Right renal pelvis (tissue), 4 donors: ENCODE measurements at regions not wholly inside any gene's neighbourhood (a gene's known extent, or its start where the extent isn't known, plus 50 kb on each side); places are given as distances from the start of the nearest gene placed in this dataset.
"Not testable (repeated sequence)": the region's sequence is repeated elsewhere in the genome, so short reads cannot be mapped to it uniquely, and the experiment has no call there.

Experiments
- DNase-seq, 4 donors: peaks; one replicate each; pipeline ENCODE4 v3.0.0-alpha.2; 2013; ENCODE audit warnings: low read depth in 4 of 4, low spot score in 3 of 4, missing footprints in 1 of 4

GRCh38 chr14:47961634-47962033 is 286.2 kb upstream of the MDGA2 start:
- DNase-seq, result no peak

- no peak for DNase-seq
Measured at GRCh38 chr14:47959740-47960139, 284.3 kb upstream of the MDGA2 start.

GRCh38 chr14:47949006-47949405 is 273.6 kb upstream of the MDGA2 start:
- DNase-seq, result no peak

GRCh38 chr14:47935332-47935731 is 259.9 kb upstream of the MDGA2 start:
- DNase-seq, result no peak

- no peak for DNase-seq
Measured at GRCh38 chr14:47929334-47929733, 253.9 kb upstream of the MDGA2 start.

GRCh38 chr14:47921133-47921532 is 245.7 kb upstream of the MDGA2 start:
- no peak for DNase-seq

GRCh38 chr14:47919997-47920396 is 244.6 kb upstream of the MDGA2 start:
- DNase-seq, result no peak

GRCh38 chr14:47919334-47919846 is 244.0 kb upstream of the MDGA2 start:
- DNase-seq, result no peak

- DNase-seq, result peak in 3 of 4 donors; percentile 7 to 28 (median 27)
Measured at GRCh38 chr14:47917344-47917954, 242.0 kb upstream of the MDGA2 start.

DNA sequence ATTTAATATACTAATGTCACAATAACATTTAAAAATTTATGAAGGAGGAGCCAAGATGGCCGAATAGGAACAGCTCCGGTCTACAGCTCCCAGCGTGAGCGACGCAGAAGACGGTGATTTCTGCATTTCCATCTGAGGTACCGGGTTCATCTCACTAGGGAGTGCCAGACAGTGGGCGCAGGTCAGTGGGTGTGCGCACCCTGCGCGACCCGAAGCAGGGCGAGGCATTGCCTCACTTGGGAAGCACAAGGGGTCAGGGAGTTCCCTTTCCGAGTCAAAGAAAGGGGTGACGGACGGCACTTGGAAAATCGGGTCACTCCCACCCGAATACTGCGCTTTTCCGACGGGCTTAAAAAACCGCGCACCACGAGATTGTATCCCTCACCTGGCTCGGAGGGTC is 225.7 kb upstream of the MDGA2 start:
- not testable (repeated sequence) for DNase-seq

- no peak for DNase-seq
Measured at GRCh38 chr14:47899685-47900084, 224.3 kb upstream of the MDGA2 start.

GRCh38 chr14:47874350-47874749 is 198.9 kb upstream of the MDGA2 start:
- DNase-seq, result no peak

GRCh38 chr14:47872588-47872987 is 197.2 kb upstream of the MDGA2 start:
- DNase-seq, result no peak

DNA sequence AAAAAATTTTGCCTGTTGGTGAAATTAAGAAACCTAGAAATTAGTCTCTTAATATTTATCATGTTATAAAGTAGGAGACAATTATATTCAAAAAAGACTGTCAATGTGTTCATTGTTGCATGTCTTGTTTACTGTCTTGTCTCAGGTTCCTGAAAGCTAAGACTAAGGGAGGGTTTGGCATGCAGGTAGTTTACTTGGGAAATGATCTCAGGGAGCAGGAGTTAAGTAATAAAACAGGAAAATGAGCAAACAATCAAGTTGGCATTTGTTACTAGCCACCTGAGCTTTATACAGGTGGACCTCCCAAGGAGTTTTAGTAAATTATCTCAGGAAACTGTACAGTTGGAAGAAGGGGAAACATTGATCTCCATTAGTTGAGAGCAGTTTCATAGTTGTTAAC is 188.0 kb upstream of the MDGA2 start:
- no peak for DNase-seq

DNA sequence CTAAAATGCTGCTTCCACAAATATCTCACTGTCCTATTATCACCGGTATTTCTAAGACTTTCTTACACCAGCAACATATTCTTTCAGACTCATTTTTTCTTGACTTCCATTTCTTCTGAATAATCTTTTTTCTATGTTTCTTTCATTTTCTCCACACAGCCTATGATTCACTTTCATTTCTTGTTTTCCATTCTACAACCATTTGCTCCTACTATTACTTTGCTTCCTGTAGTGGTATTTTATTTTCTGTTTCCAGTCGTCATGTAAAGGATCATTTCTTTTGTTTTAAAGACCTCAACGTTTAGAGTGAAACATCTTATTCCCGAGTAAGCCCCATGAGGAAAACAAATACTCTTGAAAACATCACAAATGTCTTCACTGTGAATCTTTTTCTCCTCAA is 182.2 kb upstream of the MDGA2 start:
- no peak for DNase-seq

- DNase-seq, result no peak
Measured at GRCh38 chr14:47852278-47852677, 176.9 kb upstream of the MDGA2 start.

GRCh38 chr14:47846008-47846407 is 170.6 kb upstream of the MDGA2 start:
- DNase-seq, result no peak

- DNase-seq, result no peak
Measured at GRCh38 chr14:47843236-47843635, 167.8 kb upstream of the MDGA2 start.

- DNase-seq, result peak in 3 of 4 donors; percentile 1 to 20 (median 20)
Measured at GRCh38 chr14:47833011-47833410, 157.6 kb upstream of the MDGA2 start.

DNA sequence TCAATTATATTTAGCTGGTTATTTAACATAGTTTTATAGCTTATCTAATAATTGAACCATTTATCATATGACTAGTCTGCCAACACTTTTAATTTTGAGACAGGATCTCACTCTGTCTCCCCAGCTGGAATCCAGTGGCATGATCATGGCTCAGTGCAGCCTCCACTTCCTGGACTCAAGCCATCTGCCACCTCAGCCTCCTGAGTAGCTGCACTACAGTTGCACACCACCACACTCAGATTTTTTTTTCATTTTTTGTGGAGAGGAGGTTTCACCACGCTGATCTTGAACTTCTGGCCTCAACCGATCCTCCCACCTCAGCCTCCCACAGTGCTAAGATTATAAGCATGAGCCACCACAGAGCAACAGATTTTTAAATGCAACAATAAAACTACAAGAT is 151.4 kb upstream of the MDGA2 start:
- DNase-seq, result no peak

GRCh38 chr14:47822326-47822725 is 146.9 kb upstream of the MDGA2 start:
- DNase-seq, result no peak

DNA sequence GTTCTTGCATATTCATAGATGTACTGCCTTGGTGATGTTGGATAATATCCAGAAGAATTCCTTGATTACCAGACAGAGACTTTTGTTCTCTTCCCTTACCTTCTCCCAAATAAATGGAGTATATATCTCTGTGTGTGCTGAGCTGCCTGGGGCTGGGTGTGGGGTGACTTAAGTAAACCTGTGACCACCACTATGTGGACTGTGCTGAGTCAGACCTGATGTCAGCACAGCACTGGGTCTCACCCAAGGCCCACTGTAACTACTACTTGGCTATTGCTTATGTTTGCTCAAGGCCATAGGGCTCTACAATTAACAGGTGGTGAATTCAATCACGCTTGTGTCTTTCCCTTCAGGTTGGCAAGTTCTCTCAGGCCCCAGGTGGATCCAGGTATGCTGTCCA is 145.7 kb upstream of the MDGA2 start:
- DNase-seq, result no peak

DNA sequence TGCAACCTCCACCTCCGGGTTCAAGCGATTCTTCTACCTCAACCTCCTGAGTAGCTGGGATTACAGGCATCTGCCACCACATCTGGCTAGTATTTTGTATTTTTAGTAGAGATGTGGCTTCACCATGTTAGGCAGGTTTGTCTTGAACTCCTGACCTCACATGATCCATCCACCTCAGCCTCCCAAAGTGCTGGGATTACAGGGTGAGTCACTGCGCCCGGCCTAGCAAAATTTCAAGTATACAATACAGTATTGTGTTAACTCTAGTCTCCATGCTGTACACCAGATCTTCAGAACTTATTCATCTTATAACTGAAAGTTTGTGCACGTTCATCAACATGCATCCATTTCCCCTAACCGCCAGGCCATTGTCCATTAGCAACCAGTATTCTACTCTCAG is 115.1 kb upstream of the MDGA2 start:
- no peak for DNase-seq
